ENCODE measurements at regions not wholly inside any gene's neighbourhood (a gene's known extent, or its start where the extent isn't known, plus 50 kb on each side); places are given as distances from the start of the nearest gene placed in this dataset.

- TF ChIP-seq SIN3A (IDR thresholded peaks at IDR 0.05; ENCODE audit: borderline replicate concordance, insufficient read depth, low read length) (no peak), REST (IDR thresholded peaks at IDR 0.05; ENCODE audit: insufficient read depth in 1 of 2, low read depth in 2 of 2, low read length in 2 of 2) (no peak), TAF1 (IDR thresholded peaks at IDR 0.05; ENCODE audit: borderline replicate concordance, insufficient read depth, low read length) (no peak), FOXP2 (optimal IDR thresholded peaks at IDR 0.05; ENCODE audit: borderline replicate concordance, extremely low read depth, extremely low read length, insufficient read depth) (no peak), POLR2AphosphoS5 (IDR thresholded peaks at IDR 0.05; ENCODE audit: low read depth, low read length) (no peak)
Observed at GRCh38 chr9:22343218-22343611, 103.4 kb upstream of the DMRTA1 start.

- TF ChIP-seq TAF1 (IDR thresholded peaks at IDR 0.05; ENCODE audit: borderline replicate concordance, insufficient read depth, low read length) (no peak), FOXP2 (optimal IDR thresholded peaks at IDR 0.05; ENCODE audit: borderline replicate concordance, extremely low read depth, extremely low read length, insufficient read depth) (no peak), REST (IDR thresholded peaks at IDR 0.05; ENCODE audit: insufficient read depth in 1 of 2, low read depth in 2 of 2, low read length in 2 of 2) (no peak), SIN3A (IDR thresholded peaks at IDR 0.05; ENCODE audit: borderline replicate concordance, insufficient read depth, low read length) (no peak), POLR2AphosphoS5 (IDR thresholded peaks at IDR 0.05; ENCODE audit: low read depth, low read length) (no peak)
Observed at GRCh38 chr9:22354699-22355384, 91.8 kb upstream of the DMRTA1 start.

- TF ChIP-seq POLR2AphosphoS5 (IDR thresholded peaks at IDR 0.05; ENCODE audit: low read depth, low read length), result no peak
- TF ChIP-seq REST (IDR thresholded peaks at IDR 0.05; ENCODE audit: insufficient read depth in 1 of 2, low read depth in 2 of 2, low read length in 2 of 2), result no peak
- TF ChIP-seq FOXP2 (optimal IDR thresholded peaks at IDR 0.05; ENCODE audit: borderline replicate concordance, extremely low read depth, extremely low read length, insufficient read depth), result no peak
- no peak for TF ChIP-seq SIN3A (IDR thresholded peaks at IDR 0.05; ENCODE audit: borderline replicate concordance, insufficient read depth, low read length)
- TF ChIP-seq TAF1 (IDR thresholded peaks at IDR 0.05; ENCODE audit: borderline replicate concordance, insufficient read depth, low read length), result no peak
Observed at GRCh38 chr9:22356985-22357384, 89.6 kb upstream of the DMRTA1 start.

- TF ChIP-seq POLR2AphosphoS5 (IDR thresholded peaks at IDR 0.05; ENCODE audit: low read depth, low read length) (no peak), SIN3A (IDR thresholded peaks at IDR 0.05; ENCODE audit: borderline replicate concordance, insufficient read depth, low read length) (no peak), TAF1 (IDR thresholded peaks at IDR 0.05; ENCODE audit: borderline replicate concordance, insufficient read depth, low read length) (no peak), FOXP2 (optimal IDR thresholded peaks at IDR 0.05; ENCODE audit: borderline replicate concordance, extremely low read depth, extremely low read length, insufficient read depth) (no peak), REST (IDR thresholded peaks at IDR 0.05; ENCODE audit: insufficient read depth in 1 of 2, low read depth in 2 of 2, low read length in 2 of 2) (no peak)
Observed at GRCh38 chr9:22363421-22363887, 83.2 kb upstream of the DMRTA1 start.

Data from PFSK-1 (cell line).